ENCODE measurements at regions not wholly inside any gene's neighbourhood (a gene's known extent, or its start where the extent isn't known, plus 50 kb on each side); places are given as distances from the start of the nearest gene placed in this dataset.

DNA sequence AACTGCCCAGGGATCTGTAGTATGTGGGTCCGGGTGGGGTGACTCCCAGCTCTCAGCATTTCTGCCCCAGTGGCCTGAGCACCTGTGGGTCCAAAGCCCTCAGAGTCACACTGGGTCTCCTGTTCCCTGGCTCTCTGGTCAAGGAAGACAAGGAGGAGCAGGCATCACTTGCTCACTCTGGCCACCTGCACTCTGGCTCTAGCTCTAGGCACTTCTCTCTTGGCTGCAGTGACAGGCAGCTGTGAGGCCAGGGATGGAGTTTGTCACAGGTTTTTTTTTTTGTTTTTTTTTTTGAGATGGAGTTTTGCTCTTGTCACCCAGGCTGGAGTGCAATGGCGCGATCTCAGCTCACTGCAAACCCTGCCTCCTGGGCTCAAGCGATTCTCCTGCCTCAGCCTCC, 84.6 kb downstream of the HS1BP3 start:
- no peak overlapping the region for H2BK5ac ChIP-seq (ENCODE audit: low read length)
- H3K4me3 ChIP-seq (ENCODE audit: low read length in 2 of 2) = no peak overlapping the region
- peaks cover 37 to 48% of the 10 kb centered on the region in 2 donors for H3K4me1 ChIP-seq (ENCODE audit: control insufficient read depth in 2 of 2, insufficient read depth in 1 of 2, low read depth in 1 of 2, low read length in 2 of 2)
- DNase-seq (ENCODE audit: low spot score) = no peak
- H2BK120ac ChIP-seq (ENCODE audit: low read depth, low read length) = peak overlapping the region; percentile 87
- H3K23ac ChIP-seq (ENCODE audit: low read depth, low read length, poor library complexity) = no peak overlapping the region
- no peak overlapping the region for H4K91ac ChIP-seq (ENCODE audit: low read depth, low read length, poor library complexity)
- peaks cover 0 to 8% (median 0%) of the 10 kb centered on the region in 3 experiments for H3K27me3 ChIP-seq (ENCODE audit: control insufficient read depth in 3 of 3, insufficient read depth in 3 of 3, low read depth in 1 of 3, low read length in 3 of 3)
- no peaks in the 10 kb centered on the region for H3K36me3 ChIP-seq (replicated peaks in 1 of 2; ENCODE audit: control insufficient read depth in 2 of 2, insufficient read depth in 2 of 2, low read length in 2 of 2)
- H2BK12ac ChIP-seq (ENCODE audit: low read length) = peak overlapping the region; percentile 85
- H3K18ac ChIP-seq (ENCODE audit: low read length) = peak overlapping the region; percentile 50
- no peak overlapping the region for H2AK5ac ChIP-seq (ENCODE audit: low read depth, low read length)
- H3K9me3 ChIP-seq (replicated peaks in 1 of 2; ENCODE audit: control insufficient read depth in 2 of 2, insufficient read depth in 1 of 2, low read depth in 1 of 2, low read length in 2 of 2) = peaks cover 0 to 2% of the 10 kb centered on the region in 2 donors
- H2BK15ac ChIP-seq (ENCODE audit: low read length) = no peak overlapping the region
- H3K4me2 ChIP-seq (ENCODE audit: insufficient read depth, low read length, poor library complexity, severe bottlenecking) = no peak overlapping the region
- no peak overlapping the region for H3K14ac ChIP-seq (ENCODE audit: low read length)
- H4K8ac ChIP-seq (ENCODE audit: low read depth, low read length) = no peak overlapping the region
- no peaks in the 10 kb centered on the region for H3K79me1 ChIP-seq (ENCODE audit: low read depth, low read length)
- H3K4ac ChIP-seq (ENCODE audit: low read length) = no peak overlapping the region
- H3K9ac ChIP-seq (ENCODE audit: low read depth, low read length, poor library complexity) = no peak overlapping the region
- no peak overlapping the region for H3K27ac ChIP-seq (replicated peaks; ENCODE audit: low read length)
- H2AFZ ChIP-seq (ENCODE audit: low read length) = no peak overlapping the region
- no CpG with 5 or more reads among the region's 4 CpGs for WGBS, 2 donors (ENCODE audit: extremely low coverage in 2 of 2, insufficient read length in 2 of 2, insufficient replicate concordance in 1 of 2)

DNA sequence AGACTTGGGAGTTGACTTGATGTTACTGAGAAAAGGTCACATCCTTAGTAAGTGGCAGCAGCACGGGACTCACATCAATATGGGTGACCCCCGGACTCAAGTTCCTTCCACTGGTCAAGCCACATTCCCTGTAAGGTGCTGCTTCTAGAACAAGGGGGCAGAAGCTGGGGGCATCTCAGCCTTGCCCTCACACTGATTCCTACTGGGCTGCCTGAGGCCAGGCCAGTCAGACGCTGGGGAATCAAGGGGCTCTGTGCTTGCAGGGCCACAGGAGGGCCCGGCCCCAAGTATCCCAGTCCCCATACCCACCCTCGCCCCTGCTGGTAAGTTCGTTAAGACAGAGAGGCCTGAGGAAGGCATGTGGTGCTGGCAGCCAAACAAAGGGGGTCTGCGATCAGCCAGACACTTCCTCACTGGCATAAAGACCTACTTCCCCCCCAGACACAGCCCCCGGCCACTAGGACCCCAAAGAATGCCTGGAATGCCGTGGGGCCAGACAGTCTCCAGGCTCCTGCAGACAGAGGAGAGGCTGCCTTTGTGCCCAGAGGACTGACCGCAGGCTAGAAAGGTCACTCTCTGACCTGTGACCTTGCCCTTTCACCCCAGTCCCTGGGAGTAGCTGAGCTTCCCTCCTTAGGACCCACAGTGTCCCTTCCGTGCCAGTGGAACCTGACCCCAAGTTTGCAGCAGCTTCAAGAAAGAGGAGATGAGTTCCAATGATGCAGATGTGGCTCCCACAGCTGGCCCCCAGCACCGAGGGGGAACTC, 83.6 kb downstream of the HS1BP3 start:
- no peak overlapping the region for H2BK15ac ChIP-seq (ENCODE audit: low read length)
- no peak overlapping the region for H3K27ac ChIP-seq (replicated peaks; ENCODE audit: low read length)
- H2AK5ac ChIP-seq (ENCODE audit: low read depth, low read length) = peak overlapping the region; percentile 89
- no peak overlapping the region for H3K4me3 ChIP-seq (ENCODE audit: low read length in 2 of 2)
- no peak overlapping the region for H3K14ac ChIP-seq (ENCODE audit: low read length)
- H4K91ac ChIP-seq (ENCODE audit: low read depth, low read length, poor library complexity) = no peak overlapping the region
- peaks cover 0 to 2% of the 10 kb centered on the region in 2 donors for H3K9me3 ChIP-seq (replicated peaks in 1 of 2; ENCODE audit: control insufficient read depth in 2 of 2, insufficient read depth in 1 of 2, low read depth in 1 of 2, low read length in 2 of 2)
- no peak overlapping the region for H3K9ac ChIP-seq (ENCODE audit: low read depth, low read length, poor library complexity)
- peak overlapping the region; percentile 93 for H3K18ac ChIP-seq (ENCODE audit: low read length)
- peaks cover 32 to 45% of the 10 kb centered on the region in 2 donors for H3K4me1 ChIP-seq (ENCODE audit: control insufficient read depth in 2 of 2, insufficient read depth in 1 of 2, low read depth in 1 of 2, low read length in 2 of 2)
- H3K36me3 ChIP-seq (replicated peaks in 1 of 2; ENCODE audit: control insufficient read depth in 2 of 2, insufficient read depth in 2 of 2, low read length in 2 of 2) = no peaks in the 10 kb centered on the region
- peak overlapping the region; percentile 24 for H2BK12ac ChIP-seq (ENCODE audit: low read length)
- peak overlapping the region; percentile 21 for H3K4me2 ChIP-seq (ENCODE audit: insufficient read depth, low read length, poor library complexity, severe bottlenecking)
- no CpG with 5 or more reads among the region's 12 CpGs for WGBS, 2 donors (ENCODE audit: extremely low coverage in 2 of 2, insufficient read length in 2 of 2, insufficient replicate concordance in 1 of 2)
- H2AFZ ChIP-seq (ENCODE audit: low read length) = no peak overlapping the region
- no peak overlapping the region for H2BK5ac ChIP-seq (ENCODE audit: low read length)
- H3K4ac ChIP-seq (ENCODE audit: low read length) = no peak overlapping the region
- DNase-seq (ENCODE audit: low spot score) = peak; percentile 93
- H3K79me1 ChIP-seq (ENCODE audit: low read depth, low read length) = no peaks in the 10 kb centered on the region
- no peak overlapping the region for H4K8ac ChIP-seq (ENCODE audit: low read depth, low read length)
- H2BK120ac ChIP-seq (ENCODE audit: low read depth, low read length) = no peak overlapping the region
- H3K27me3 ChIP-seq (ENCODE audit: control insufficient read depth in 3 of 3, insufficient read depth in 3 of 3, low read depth in 1 of 3, low read length in 3 of 3) = peaks cover 0 to 8% (median 0%) of the 10 kb centered on the region in 3 experiments
- peak overlapping the region; percentile 3 for H3K23ac ChIP-seq (ENCODE audit: low read depth, low read length, poor library complexity)

Measured in neuronal stem cell (in vitro differentiated cells).